GM12874 (cell line): ENCODE measurements at regions not wholly inside any gene's neighbourhood (a gene's known extent, or its start where the extent isn't known, plus 50 kb on each side); places are given as distances from the start of the nearest gene placed in this dataset.
A peak's percentile ranks its signal among the peaks of the same experiment; 100 is the strongest.

Experiments
- CTCF ChIP-seq: IDR thresholded peaks from 2 replicates; pipeline ENCODE4 v1.5.1; 2011; ENCODE audit warnings: low read depth, mild to moderate bottlenecking, control low read depth, low read length, moderate library complexity; ENCODE audit not compliant: insufficient read depth

GRCh38 chr5:173454361-173454735 lies 126.1 kb upstream of the STC2 start:
- no peak for TF ChIP-seq CTCF

- TF ChIP-seq CTCF = no peak
Measured at GRCh38 chr5:173453167-173453566, 125.0 kb upstream of the STC2 start.

- no peak for TF ChIP-seq CTCF
Measured at GRCh38 chr5:173452119-173452905, 124.1 kb upstream of the STC2 start.

GRCh38 chr5:173451651-173452050 lies 123.4 kb upstream of the STC2 start:
- no peak for TF ChIP-seq CTCF

- TF ChIP-seq CTCF = peak; percentile 75; the same call in 1 of the 2 replicates
Measured at GRCh38 chr5:173451031-173451430, 122.8 kb upstream of the STC2 start.

GRCh38 chr5:173450188-173450587 lies 122.0 kb upstream of the STC2 start:
- no peak for TF ChIP-seq CTCF

- TF ChIP-seq CTCF = no peak
Measured at GRCh38 chr5:173448856-173449255, 120.6 kb upstream of the STC2 start.

GRCh38 chr5:173443971-173444370 lies 115.8 kb upstream of the STC2 start:
- no peak for TF ChIP-seq CTCF
